Mesendoderm (in vitro differentiated cells): ENCODE measurements at regions not wholly inside any gene's neighbourhood (a gene's known extent, or its start where the extent isn't known, plus 50 kb on each side); places are given as distances from the start of the nearest gene placed in this dataset.

Experiments used
- DNase-seq: peaks from one replicate; pipeline ENCODE4 v3.0.0; 2013
- H2AK5ac ChIP-seq: 2 replicates; pipeline ENCODE4 v1.6.1; 2013; ENCODE audit warnings: low read length, inconsistent platforms
- H2BK120ac ChIP-seq: 2 replicates; pipeline ENCODE4 v1.6.1; 2013; ENCODE audit warnings: low read depth, mild to moderate bottlenecking, low read length, moderate library complexity, mixed read lengths
- H2BK15ac ChIP-seq: replicated peaks from 2 replicates; pipeline ENCODE4 v1.6.1; 2013; ENCODE audit warnings: low read depth, mild to moderate bottlenecking, moderate library complexity
- H2BK5ac ChIP-seq: 2 replicates; pipeline ENCODE4 v1.6.1; 2013; ENCODE audit warnings: low read length, inconsistent platforms
- H3K18ac ChIP-seq: 2 replicates; pipeline ENCODE4 v1.6.1; 2013; ENCODE audit warnings: mild to moderate bottlenecking, low read length, mixed read lengths
- H3K23ac ChIP-seq: one replicate; pipeline ENCODE4 v1.6.1; 2013; ENCODE audit warnings: low read length
- H3K27ac ChIP-seq: 2 replicates; pipeline ENCODE4 v1.5.1; 2013; ENCODE audit warnings: low read depth, mild to moderate bottlenecking, inconsistent platforms, low read length, moderate library complexity
- H3K27me3 ChIP-seq: 2 replicates; pipeline ENCODE4 v1.6.1; 2013; ENCODE audit warnings: low read length, control low read depth, mild to moderate bottlenecking, inconsistent platforms; ENCODE audit not compliant: insufficient read depth, poor library complexity
- H3K36me3 ChIP-seq: 2 replicates; pipeline ENCODE4 v1.6.1; 2013; ENCODE audit warnings: low read length, inconsistent platforms; ENCODE audit not compliant: control insufficient read depth, insufficient read depth
- H3K4ac ChIP-seq: one replicate; pipeline ENCODE4 v1.6.1; 2013; ENCODE audit warnings: low read depth, mild to moderate bottlenecking, low read length, moderate library complexity
- H3K4me1 ChIP-seq: 2 replicates; pipeline ENCODE4 v1.6.1; 2013; ENCODE audit warnings: low read depth, low read length, inconsistent platforms; ENCODE audit not compliant: control insufficient read depth
- H3K4me2 ChIP-seq: 2 replicates; pipeline ENCODE4 v1.6.1; 2013; ENCODE audit warnings: low read length
- H3K4me3 ChIP-seq: 2 replicates; pipeline ENCODE4 v1.5.1; 2013; ENCODE audit warnings: mild to moderate bottlenecking, low read length
- H3K56ac ChIP-seq: one replicate; pipeline ENCODE4 v1.6.1; 2013; ENCODE audit warnings: low read length
- H3K79me1 ChIP-seq: 2 replicates; pipeline ENCODE4 v1.6.1; 2013; ENCODE audit warnings: low read length, inconsistent platforms
- H3K79me2 ChIP-seq: 2 replicates; pipeline ENCODE4 v1.6.1; 2013; ENCODE audit warnings: mild to moderate bottlenecking, low read length; ENCODE audit not compliant: control insufficient read depth, insufficient read depth
- H3K9ac ChIP-seq: 2 replicates; pipeline ENCODE4 v1.6.1; 2013; ENCODE audit warnings: low read length, inconsistent platforms
- H4K5ac ChIP-seq: one replicate; pipeline ENCODE4 v1.6.1; 2013; ENCODE audit warnings: low read length
- H4K8ac ChIP-seq: one replicate; pipeline ENCODE4 v1.6.1; 2013; ENCODE audit warnings: low read depth, mild to moderate bottlenecking, control low read depth, low read length, moderate library complexity
- WGBS: extraction: QIAGEN DNeasy Blood & Tissue Kit; methylation state at CpG from one replicate; pipeline ENCODE4 v1.1.7; 2013; ENCODE audit warnings: low lambda C conversion rate, missing lambda C conversion rate; ENCODE audit not compliant: insufficient coverage; ENCODE audit errors: extremely low coverage; 5-methylcytosine and 5-hydroxymethylcytosine counted together

GRCh38 chr2:194550702-194551101, 1106.3 kb upstream of the SLC39A10 start:
- H2BK5ac ChIP-seq, result no peak overlapping the region
- no peak overlapping the region for H3K56ac ChIP-seq
- no peak overlapping the region for H2BK120ac ChIP-seq
- no peak overlapping the region for H3K9ac ChIP-seq
- H2BK15ac ChIP-seq, result no peak overlapping the region
- no peaks in the 10 kb centered on the region for H3K79me2 ChIP-seq
- no peak overlapping the region for H4K5ac ChIP-seq
- H3K4me3 ChIP-seq, result no peak overlapping the region
- WGBS, result no CpG with 5 or more reads among the region's 1 CpG
- H3K4me1 ChIP-seq, result no peaks in the 10 kb centered on the region
- H3K27ac ChIP-seq, result no peak overlapping the region
- no peak for DNase-seq
- H3K79me1 ChIP-seq, result no peaks in the 10 kb centered on the region
- no peak overlapping the region for H3K4ac ChIP-seq
- H3K27me3 ChIP-seq, result no peaks in the 10 kb centered on the region
- H4K8ac ChIP-seq, result no peak overlapping the region
- H3K36me3 ChIP-seq, result no peaks in the 10 kb centered on the region
- H3K18ac ChIP-seq, result no peak overlapping the region
- H3K4me2 ChIP-seq, result no peak overlapping the region
- H3K23ac ChIP-seq, result no peak overlapping the region
- H2AK5ac ChIP-seq, result no peak overlapping the region

GRCh38 chr2:194549387-194549786, 1107.6 kb upstream of the SLC39A10 start:
- no peaks in the 10 kb centered on the region for H3K27me3 ChIP-seq

GRCh38 chr2:194545978-194546377, 1111.0 kb upstream of the SLC39A10 start:
- no peak overlapping the region for H3K9ac ChIP-seq
- peak; percentile 8 for DNase-seq

More at GRCh38 chr2:194549387-194549786, 1107.6 kb upstream of the SLC39A10 start:
- Histone ChIP-seq H3K4me2 (no peak overlapping the region), H2BK15ac (no peak overlapping the region), H2BK5ac (no peak overlapping the region), H2AK5ac (no peak overlapping the region), H3K23ac (no peak overlapping the region), H2BK120ac (no peak overlapping the region), H3K9ac (no peak overlapping the region), H4K5ac (no peak overlapping the region), H3K27ac (no peak overlapping the region), H3K4ac (no peak overlapping the region), H3K18ac (no peak overlapping the region), H4K8ac (no peak overlapping the region), H3K79me2 (no peaks in the 10 kb centered on the region), H3K79me1 (no peaks in the 10 kb centered on the region), H3K56ac (no peak overlapping the region), H3K4me1 (no peaks in the 10 kb centered on the region), H3K36me3 (no peaks in the 10 kb centered on the region), H3K4me3 (no peak overlapping the region)
- DNase-seq, result no peak
- no CpG with 5 or more reads among the region's 2 CpGs for WGBS

GRCh38 chr2:194539425-194539824, 1117.6 kb upstream of the SLC39A10 start:
- Histone ChIP-seq H2BK120ac (no peak overlapping the region), H2BK5ac (no peak overlapping the region), H3K4ac (no peak overlapping the region), H3K27me3 (no peaks in the 10 kb centered on the region), H2BK15ac (no peak overlapping the region), H3K36me3 (no peaks in the 10 kb centered on the region), H3K79me2 (no peaks in the 10 kb centered on the region), H2AK5ac (no peak overlapping the region), H3K18ac (no peak overlapping the region), H4K5ac (no peak overlapping the region), H3K4me3 (no peak overlapping the region), H3K79me1 (no peaks in the 10 kb centered on the region), H3K4me1 (no peaks in the 10 kb centered on the region), H3K4me2 (no peak overlapping the region), H3K9ac (no peak overlapping the region), H4K8ac (no peak overlapping the region), H3K27ac (no peak overlapping the region), H3K56ac (no peak overlapping the region), H3K23ac (no peak overlapping the region)
- DNase-seq, result peak; percentile 85

More at GRCh38 chr2:194545978-194546377, 1111.0 kb upstream of the SLC39A10 start:
- H3K27me3 ChIP-seq, result no peaks in the 10 kb centered on the region
- H3K56ac ChIP-seq, result no peak overlapping the region
- no peak overlapping the region for H3K4me3 ChIP-seq
- no peak overlapping the region for H4K8ac ChIP-seq
- no peaks in the 10 kb centered on the region for H3K36me3 ChIP-seq
- no peaks in the 10 kb centered on the region for H3K79me1 ChIP-seq
- no CpG with 5 or more reads among the region's 1 CpG for WGBS
- no peak overlapping the region for H3K18ac ChIP-seq
- H3K23ac ChIP-seq, result no peak overlapping the region
- no peak overlapping the region for H2BK5ac ChIP-seq
- H2AK5ac ChIP-seq, result no peak overlapping the region
- no peak overlapping the region for H3K4ac ChIP-seq
- H3K79me2 ChIP-seq, result no peaks in the 10 kb centered on the region
- no peaks in the 10 kb centered on the region for H3K4me1 ChIP-seq
- no peak overlapping the region for H3K4me2 ChIP-seq
- H2BK15ac ChIP-seq, result no peak overlapping the region
- H3K27ac ChIP-seq, result no peak overlapping the region
- H4K5ac ChIP-seq, result no peak overlapping the region
- no peak overlapping the region for H2BK120ac ChIP-seq

GRCh38 chr2:194526121-194526520, 1130.9 kb upstream of the SLC39A10 start:
- H4K8ac ChIP-seq, result no peak overlapping the region
- no peak for DNase-seq
- H3K27ac ChIP-seq, result no peak overlapping the region
- H2BK5ac ChIP-seq, result no peak overlapping the region
- no peaks in the 10 kb centered on the region for H3K79me1 ChIP-seq
- no peak overlapping the region for H2BK15ac ChIP-seq
- H3K4me2 ChIP-seq, result no peak overlapping the region
- H4K5ac ChIP-seq, result no peak overlapping the region
- H3K27me3 ChIP-seq, result no peaks in the 10 kb centered on the region
- no peak overlapping the region for H3K18ac ChIP-seq
- no peak overlapping the region for H2AK5ac ChIP-seq
- no peak overlapping the region for H3K4me3 ChIP-seq
- H3K4me1 ChIP-seq, result no peaks in the 10 kb centered on the region
- H3K56ac ChIP-seq, result no peak overlapping the region
- no peaks in the 10 kb centered on the region for H3K79me2 ChIP-seq
- no peak overlapping the region for H2BK120ac ChIP-seq
- H3K23ac ChIP-seq, result no peak overlapping the region
- no peaks in the 10 kb centered on the region for H3K36me3 ChIP-seq
- no peak overlapping the region for H3K9ac ChIP-seq
- no peak overlapping the region for H3K4ac ChIP-seq

GRCh38 chr2:194514281-194514680, 1142.7 kb upstream of the SLC39A10 start:
- H2BK15ac ChIP-seq, result no peak overlapping the region
- no peak overlapping the region for H3K4me3 ChIP-seq
- no peaks in the 10 kb centered on the region for H3K79me2 ChIP-seq
- no peak overlapping the region for H4K5ac ChIP-seq
- H3K9ac ChIP-seq, result no peak overlapping the region
- no peak overlapping the region for H2BK5ac ChIP-seq
- no peaks in the 10 kb centered on the region for H3K4me1 ChIP-seq
- H3K4ac ChIP-seq, result no peak overlapping the region
- no peak overlapping the region for H4K8ac ChIP-seq
- no peaks in the 10 kb centered on the region for H3K36me3 ChIP-seq
- no peak overlapping the region for H3K23ac ChIP-seq
- no CpG with 5 or more reads among the region's 2 CpGs for WGBS
- H3K27ac ChIP-seq, result no peak overlapping the region
- no peak overlapping the region for H3K56ac ChIP-seq
- no peaks in the 10 kb centered on the region for H3K27me3 ChIP-seq
- no peak overlapping the region for H3K18ac ChIP-seq
- no peak overlapping the region for H2BK120ac ChIP-seq
- H3K4me2 ChIP-seq, result no peak overlapping the region
- no peaks in the 10 kb centered on the region for H3K79me1 ChIP-seq
- H2AK5ac ChIP-seq, result no peak overlapping the region
- DNase-seq, result no peak
